ENCODE measurements at regions not wholly inside any gene's neighbourhood (a gene's known extent, or its start where the extent isn't known, plus 50 kb on each side); places are given as distances from the start of the nearest gene placed in this dataset.
A peak's percentile ranks its signal among the peaks of the same experiment; 100 is the strongest.

DNA sequence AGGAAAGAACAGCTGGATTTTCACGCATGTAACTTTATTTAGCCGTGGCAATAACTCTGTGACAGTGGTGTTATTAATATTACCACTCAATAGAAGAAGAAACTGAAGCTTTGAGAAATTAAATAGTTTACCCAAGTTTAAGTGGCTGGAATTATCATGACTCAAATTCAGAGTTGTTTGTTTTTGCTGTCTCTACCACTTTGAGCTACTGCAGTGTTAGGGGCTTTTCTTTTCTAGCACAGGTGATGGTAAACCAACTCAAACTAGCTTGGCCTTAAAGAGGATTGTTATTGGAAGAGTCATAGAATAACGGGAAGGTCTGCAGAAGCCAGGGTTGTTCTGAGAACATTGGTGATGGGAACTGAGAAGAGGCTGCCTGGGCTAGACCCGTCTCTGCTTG is 66.0 kb upstream of the PREP start:
- no peak for DNase-seq (ENCODE audit: low read depth in 2 of 3, low spot score in 2 of 3)

DNA sequence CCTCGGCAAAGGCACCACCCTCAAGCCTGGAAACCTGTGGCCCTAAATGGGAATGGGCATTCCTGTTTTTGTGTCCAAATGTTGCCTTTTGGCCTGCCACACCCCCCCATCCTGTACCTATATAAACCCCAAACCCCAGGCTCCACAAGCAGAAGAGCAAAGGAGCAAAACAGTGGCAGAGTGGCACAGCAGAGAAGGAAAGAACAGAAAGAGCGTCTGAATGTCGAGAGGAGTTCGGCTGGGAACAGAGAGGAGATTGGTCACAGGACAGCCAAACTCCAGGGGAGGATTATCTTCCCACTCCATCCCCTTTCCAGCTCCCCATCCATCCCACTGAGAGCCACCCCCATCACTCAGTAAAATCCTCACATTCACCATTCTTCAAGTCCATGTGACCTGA is 58.0 kb upstream of the PREP start:
- no peak for DNase-seq (ENCODE audit: low read depth in 2 of 3, low spot score in 2 of 3)

DNA sequence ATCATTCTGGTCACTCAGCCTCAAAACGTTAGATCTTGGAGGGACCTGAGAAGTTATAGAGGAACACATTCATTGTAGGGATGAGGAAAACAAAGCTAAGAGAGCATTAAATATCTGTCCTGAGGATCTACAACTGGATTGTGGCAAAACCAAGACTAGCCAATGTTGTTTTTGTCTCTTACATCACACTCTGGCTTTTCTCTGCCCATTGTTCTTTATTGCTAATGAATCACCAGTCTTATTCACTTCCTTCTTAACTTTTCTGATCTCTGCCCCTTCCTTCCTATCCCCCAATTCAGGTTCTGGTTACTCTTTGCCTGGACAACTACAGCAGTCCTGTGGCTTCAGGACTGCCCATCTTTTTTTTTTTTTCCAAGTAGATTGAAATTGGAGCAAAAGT is 57.0 kb upstream of the PREP start:
- no peak for DNase-seq (ENCODE audit: low read depth in 2 of 3, low spot score in 2 of 3)

DNA sequence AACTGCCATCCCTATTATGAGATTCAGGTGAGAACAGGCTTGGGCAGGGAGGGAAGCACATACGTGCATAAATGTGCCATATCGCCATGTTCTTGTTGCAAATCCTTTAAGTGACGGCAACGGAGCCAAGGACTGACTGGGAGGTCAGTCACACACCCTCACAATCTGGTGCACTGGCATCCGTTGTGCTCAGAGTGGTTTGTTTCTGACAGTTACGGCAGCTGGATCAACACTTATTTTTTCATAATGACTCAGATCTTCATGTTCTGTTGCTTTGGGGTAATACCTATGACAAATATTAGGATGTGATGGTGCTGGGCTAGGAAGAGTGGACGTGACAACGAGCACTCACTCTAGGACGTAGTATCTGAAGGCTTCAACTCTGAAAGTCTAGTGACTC is 56.2 kb upstream of the PREP start:
- no peak for DNase-seq (ENCODE audit: low read depth in 2 of 3, low spot score in 2 of 3)

DNA sequence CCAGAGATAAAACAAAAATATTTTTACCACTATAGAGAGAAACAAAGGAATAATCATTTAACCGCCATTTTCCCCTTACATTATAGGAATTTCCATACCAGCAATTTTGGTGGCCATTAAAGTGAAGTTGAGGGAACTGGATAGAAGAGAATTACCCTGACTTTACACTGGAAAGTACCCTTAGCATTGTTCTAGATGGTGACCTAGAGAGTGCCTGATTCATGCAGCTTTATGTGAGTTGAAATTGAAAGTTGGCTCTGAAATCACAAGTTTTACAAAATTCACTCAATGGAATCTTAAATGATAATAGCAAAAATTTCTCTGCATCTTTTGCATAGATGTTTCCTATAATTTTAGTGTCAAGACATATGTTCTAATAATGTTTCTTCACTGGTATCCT is 55.7 kb upstream of the PREP start:
- no peak for DNase-seq (ENCODE audit: low read depth in 2 of 3, low spot score in 2 of 3)

DNA sequence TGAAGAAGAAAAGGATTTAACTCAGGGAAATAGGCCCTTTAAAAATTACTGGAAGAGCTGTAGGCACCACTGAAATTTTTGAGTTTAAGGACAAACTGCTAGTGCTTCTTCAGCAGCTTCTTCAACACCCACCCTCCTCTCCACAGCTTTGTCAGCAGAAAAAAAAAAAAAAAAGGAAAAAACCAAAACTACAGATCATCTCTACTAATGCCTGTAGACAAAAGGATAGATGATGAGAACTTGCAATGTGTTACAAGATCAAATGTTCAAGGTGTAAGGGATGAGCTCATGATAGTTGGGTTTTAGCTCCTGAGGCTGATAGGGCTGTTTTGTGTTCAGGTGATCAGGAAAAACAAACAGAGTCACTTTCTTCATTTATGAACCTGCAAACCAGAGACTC is 55.2 kb upstream of the PREP start:
- no peak for DNase-seq (ENCODE audit: low read depth in 2 of 3, low spot score in 2 of 3)

DNA sequence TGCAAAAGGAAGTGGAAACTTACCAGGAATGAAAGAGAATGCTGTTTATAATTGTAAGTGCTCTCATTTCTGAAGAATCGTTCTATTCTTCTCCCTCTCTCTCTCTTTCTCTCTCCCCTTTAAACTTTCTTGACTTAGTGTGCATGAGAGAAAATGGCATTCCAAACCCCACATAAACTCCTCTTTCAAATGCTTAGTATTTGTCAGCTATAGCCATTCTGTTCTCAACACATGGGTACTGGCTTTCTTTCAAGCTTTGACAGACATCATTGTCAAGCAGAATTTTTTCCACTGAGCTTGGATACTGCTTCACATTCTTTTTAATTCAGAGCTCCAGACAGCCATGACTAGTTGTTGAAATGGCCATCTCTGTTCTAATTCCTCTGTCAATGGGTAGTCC is 51.1 kb upstream of the PREP start:
- DNase-seq (ENCODE audit: low read depth in 2 of 3, low spot score in 2 of 3), result no peak

DNA sequence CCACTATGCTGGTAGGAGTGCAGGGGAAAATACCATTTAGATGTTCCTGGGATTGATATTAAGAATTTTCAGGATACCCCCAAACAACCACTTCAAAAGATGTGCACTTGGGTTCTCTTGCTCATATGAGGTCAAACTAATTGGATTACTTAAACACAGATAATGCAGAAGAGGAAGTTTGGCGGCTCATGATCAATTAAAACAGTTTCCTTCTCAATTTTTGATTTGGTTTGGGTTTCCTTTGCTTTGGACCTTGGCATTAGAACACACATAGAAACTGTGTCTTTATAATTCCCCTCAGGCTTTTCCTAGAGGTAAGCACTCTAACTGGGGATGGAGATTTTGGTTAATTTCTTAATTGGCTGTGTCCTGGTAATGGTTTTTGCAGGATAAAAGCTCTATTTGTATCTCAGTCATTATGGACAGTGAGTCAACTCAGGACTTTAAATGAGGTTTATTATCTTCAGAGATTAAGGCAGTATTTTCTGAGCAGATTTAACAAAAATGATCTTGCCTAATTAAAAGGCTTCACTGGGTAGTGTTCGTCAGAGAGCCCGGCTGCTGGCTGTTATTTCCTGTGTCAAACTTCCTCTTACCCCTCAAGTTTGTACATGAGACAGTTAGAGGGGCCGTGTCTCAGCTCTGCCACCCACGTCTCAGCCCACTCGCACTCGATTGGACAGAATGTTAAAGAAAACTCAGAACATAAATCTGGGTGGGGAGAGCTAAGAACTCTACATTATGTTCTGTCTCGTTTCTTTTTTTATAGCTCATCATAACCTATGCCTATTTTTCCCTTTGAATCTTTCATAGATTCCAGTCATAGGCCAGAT is 50.3 kb upstream of the PREP start:
- DNase-seq (ENCODE audit: low read depth in 2 of 3, low spot score in 2 of 3), result peak in 2 of 3 experiments; percentile 9 to 20
